ENCODE measurements at regions not wholly inside any gene's neighbourhood (a gene's known extent, or its start where the extent isn't known, plus 50 kb on each side); places are given as distances from the start of the nearest gene placed in this dataset.

DNA sequence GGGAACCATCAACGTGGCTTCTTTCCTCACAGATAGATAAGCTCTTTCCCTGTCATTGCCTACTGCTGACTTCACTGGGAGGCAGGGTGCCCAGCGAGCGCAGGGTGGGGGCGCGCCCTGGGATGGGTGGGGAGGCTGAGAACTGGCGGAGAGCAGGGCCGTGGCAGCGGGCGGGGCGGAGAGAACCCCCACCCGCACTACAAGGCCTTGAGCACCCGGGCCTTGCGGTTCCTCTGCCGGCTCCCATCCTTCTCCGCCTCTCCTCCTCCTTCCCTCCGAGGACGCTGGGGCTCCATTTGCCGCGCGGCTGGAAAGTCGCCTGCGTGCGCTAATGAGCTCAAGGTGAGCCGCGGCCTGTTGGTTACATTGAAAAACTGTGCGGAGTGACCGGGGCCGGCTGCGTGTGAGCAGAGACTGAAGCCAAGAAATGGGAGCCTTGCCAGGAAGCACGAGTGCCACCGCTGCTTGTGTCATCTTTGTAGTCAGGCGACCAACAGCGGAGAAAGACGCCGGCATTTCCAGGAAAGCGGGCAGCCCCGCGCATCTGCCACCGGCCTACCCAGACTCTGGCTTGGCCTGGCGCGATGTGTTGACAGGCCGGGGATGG is 963.5 kb upstream of the SLC35B3 start:
- no peak overlapping the region for H3K9ac ChIP-seq (ENCODE audit: low read length)
- no peaks in the 10 kb centered on the region for H3K4me1 ChIP-seq (ENCODE audit: control insufficient read depth, low read depth, low read length)

DNA sequence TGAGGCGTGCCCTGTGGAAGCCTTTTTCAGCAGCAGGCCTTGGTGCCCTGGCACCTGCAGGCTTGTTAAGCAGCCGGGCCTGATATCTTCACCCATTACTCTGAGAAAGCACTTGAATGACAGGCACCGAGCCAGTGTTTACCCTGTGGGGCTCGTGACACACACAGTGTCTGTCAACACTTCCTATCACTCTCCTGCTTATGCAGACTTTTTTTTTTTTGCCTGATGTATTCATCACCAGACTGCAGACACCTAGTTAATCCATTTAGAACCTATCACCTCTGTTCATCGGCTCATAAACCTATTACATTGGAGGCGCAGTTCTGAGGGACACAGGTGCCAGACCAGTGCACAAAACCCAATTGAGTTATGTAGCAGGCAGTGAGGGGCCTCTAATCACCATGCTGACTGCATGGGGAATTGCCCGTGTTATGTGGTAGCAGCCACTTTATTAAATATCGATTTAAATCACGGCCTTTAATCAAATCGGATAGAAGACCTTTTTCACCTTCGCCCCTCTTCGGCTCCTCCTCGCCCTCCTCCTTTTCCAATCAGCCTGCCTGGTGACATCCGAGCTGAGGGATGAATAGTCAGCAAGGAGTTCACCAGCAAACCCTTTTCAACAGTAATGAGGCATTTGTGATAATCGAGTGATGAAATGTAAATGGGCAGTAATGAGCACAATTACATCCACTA is 962.9 kb upstream of the SLC35B3 start:
- Histone ChIP-seq H3K4me3 (ENCODE audit: low read length) (no peak overlapping the region), H3K9ac (ENCODE audit: low read length) (no peak overlapping the region), H3K27ac (ENCODE audit: low read length) (no peak overlapping the region)

More for the DNA sequence above, 963.5 kb upstream of the SLC35B3 start:
- no peaks in the 10 kb centered on the region for H3K36me3 ChIP-seq (ENCODE audit: control insufficient read depth, low read depth, low read length)
- no peak overlapping the region for H3K4me3 ChIP-seq (ENCODE audit: low read length)
- no peak overlapping the region for H3K27ac ChIP-seq (ENCODE audit: low read length)
- H3K27me3 ChIP-seq (ENCODE audit: control insufficient read depth, insufficient read depth, low read length): no peaks in the 10 kb centered on the region
- H3K9me3 ChIP-seq (ENCODE audit: control insufficient read depth, low read depth, low read length): no peaks in the 10 kb centered on the region

DNA sequence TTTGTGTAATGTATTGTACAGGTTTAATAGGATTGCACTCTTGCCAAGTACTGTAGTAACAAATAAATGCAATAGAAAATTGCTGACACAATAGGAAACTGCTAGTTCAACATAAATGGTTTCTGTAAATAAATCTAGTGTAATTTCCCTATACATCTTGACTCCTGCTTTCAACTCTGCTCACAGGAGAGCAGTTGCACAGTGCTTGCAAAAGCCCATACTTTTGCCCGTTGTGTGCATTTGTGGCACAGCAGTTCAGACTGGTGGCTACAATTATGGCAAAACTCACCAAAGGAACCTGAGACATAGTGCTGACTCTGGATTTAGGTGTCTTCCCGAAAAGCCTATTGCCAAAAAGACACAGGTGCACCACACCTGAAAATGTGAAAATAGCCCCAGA is 953.3 kb upstream of the SLC35B3 start:
- H3K4me3 ChIP-seq (ENCODE audit: low read length): no peak overlapping the region
- no peaks in the 10 kb centered on the region for H3K27me3 ChIP-seq (ENCODE audit: control insufficient read depth, insufficient read depth, low read length)
- no peaks in the 10 kb centered on the region for H3K9me3 ChIP-seq (ENCODE audit: control insufficient read depth, low read depth, low read length)
- no peaks in the 10 kb centered on the region for H3K36me3 ChIP-seq (ENCODE audit: control insufficient read depth, low read depth, low read length)
- no peak overlapping the region for H3K9ac ChIP-seq (ENCODE audit: low read length)
- no peaks in the 10 kb centered on the region for H3K4me1 ChIP-seq (ENCODE audit: control insufficient read depth, low read depth, low read length)
- H3K27ac ChIP-seq (ENCODE audit: low read length): no peak overlapping the region

More for the DNA sequence above, 962.9 kb upstream of the SLC35B3 start:
- Histone ChIP-seq H3K27me3 (ENCODE audit: control insufficient read depth, insufficient read depth, low read length) (no peaks in the 10 kb centered on the region), H3K9me3 (ENCODE audit: control insufficient read depth, low read depth, low read length) (no peaks in the 10 kb centered on the region), H3K36me3 (ENCODE audit: control insufficient read depth, low read depth, low read length) (no peaks in the 10 kb centered on the region), H3K4me1 (ENCODE audit: control insufficient read depth, low read depth, low read length) (no peaks in the 10 kb centered on the region)

DNA sequence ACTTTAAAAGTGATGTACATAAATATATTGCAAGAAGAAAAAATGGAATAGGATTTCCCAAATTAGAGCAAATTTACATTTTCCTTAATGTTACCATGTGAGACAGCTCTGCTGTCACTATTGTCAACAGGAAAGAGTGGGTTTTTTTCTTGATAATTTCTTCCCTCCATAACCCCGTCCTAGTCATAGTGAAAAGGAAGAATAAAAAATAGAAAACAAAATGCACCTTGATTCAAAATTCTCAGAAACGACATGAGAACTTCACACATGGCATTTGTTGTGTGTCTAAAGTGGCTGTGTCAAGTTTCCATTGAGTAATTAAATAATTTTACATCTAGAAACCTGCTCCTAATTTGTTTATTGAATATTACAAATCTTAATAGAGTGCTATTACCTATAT is 945.2 kb upstream of the SLC35B3 start:
- H3K4me1 ChIP-seq (ENCODE audit: control insufficient read depth, low read depth, low read length): no peaks in the 10 kb centered on the region
- H3K9me3 ChIP-seq (ENCODE audit: control insufficient read depth, low read depth, low read length): no peaks in the 10 kb centered on the region
- H3K36me3 ChIP-seq (ENCODE audit: control insufficient read depth, low read depth, low read length): no peaks in the 10 kb centered on the region
- no peak overlapping the region for H3K27ac ChIP-seq (ENCODE audit: low read length)
- H3K4me3 ChIP-seq (ENCODE audit: low read length): no peak overlapping the region
- no peaks in the 10 kb centered on the region for H3K27me3 ChIP-seq (ENCODE audit: control insufficient read depth, insufficient read depth, low read length)
- no peak overlapping the region for H3K9ac ChIP-seq (ENCODE audit: low read length)

DNA sequence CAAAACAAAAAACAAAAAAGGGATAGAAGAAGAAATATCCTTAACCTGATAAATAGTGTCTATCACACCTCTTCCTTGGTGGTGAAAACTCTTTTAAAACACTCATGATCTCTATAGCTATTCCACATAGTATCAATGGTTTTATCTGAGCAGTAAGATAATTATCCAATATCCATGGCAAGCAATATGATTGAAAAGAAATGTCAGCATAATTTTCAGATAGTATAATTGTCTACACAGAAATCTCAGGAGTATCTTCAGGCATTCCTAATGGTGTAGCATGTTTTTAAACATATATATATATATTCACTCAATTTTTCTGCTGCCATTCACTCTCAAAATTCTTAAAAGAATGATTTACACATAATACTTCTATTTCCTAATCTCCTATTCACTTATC is 938.0 kb upstream of the SLC35B3 start:
- H3K36me3 ChIP-seq (ENCODE audit: control insufficient read depth, low read depth, low read length): no peaks in the 10 kb centered on the region
- no peak overlapping the region for H3K9ac ChIP-seq (ENCODE audit: low read length)
- no peaks in the 10 kb centered on the region for H3K9me3 ChIP-seq (ENCODE audit: control insufficient read depth, low read depth, low read length)
- no peaks in the 10 kb centered on the region for H3K4me1 ChIP-seq (ENCODE audit: control insufficient read depth, low read depth, low read length)
- H3K27me3 ChIP-seq (ENCODE audit: control insufficient read depth, insufficient read depth, low read length): no peaks in the 10 kb centered on the region
- H3K4me3 ChIP-seq (ENCODE audit: low read length): no peak overlapping the region
- no peak overlapping the region for H3K27ac ChIP-seq (ENCODE audit: low read length)

DNA sequence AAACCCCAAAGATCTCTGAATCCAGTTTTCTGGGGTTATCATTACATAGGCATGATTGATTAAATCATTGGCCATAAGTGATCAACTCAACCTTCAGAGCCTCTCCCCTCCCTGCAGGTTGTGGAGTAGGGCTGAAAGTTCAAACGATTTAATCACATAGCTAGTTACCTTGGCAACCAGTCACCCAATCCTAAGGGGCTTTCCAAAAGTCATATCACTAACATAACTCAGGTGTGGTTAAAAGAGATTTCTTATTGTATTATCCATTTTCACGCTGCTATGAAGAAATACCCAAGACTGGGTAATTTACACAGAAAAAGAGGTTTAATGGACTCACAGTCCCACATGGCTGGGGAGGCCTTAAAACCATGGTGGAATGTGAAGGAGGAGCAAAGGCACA is 935.1 kb upstream of the SLC35B3 start:
- no peak overlapping the region for H3K9ac ChIP-seq (ENCODE audit: low read length)
- H3K36me3 ChIP-seq (ENCODE audit: control insufficient read depth, low read depth, low read length): no peaks in the 10 kb centered on the region
- H3K9me3 ChIP-seq (ENCODE audit: control insufficient read depth, low read depth, low read length): no peaks in the 10 kb centered on the region
- H3K4me3 ChIP-seq (ENCODE audit: low read length): no peak overlapping the region
- H3K27ac ChIP-seq (ENCODE audit: low read length): no peak overlapping the region
- no peaks in the 10 kb centered on the region for H3K27me3 ChIP-seq (ENCODE audit: control insufficient read depth, insufficient read depth, low read length)
- H3K4me1 ChIP-seq (ENCODE audit: control insufficient read depth, low read depth, low read length): no peaks in the 10 kb centered on the region

DNA sequence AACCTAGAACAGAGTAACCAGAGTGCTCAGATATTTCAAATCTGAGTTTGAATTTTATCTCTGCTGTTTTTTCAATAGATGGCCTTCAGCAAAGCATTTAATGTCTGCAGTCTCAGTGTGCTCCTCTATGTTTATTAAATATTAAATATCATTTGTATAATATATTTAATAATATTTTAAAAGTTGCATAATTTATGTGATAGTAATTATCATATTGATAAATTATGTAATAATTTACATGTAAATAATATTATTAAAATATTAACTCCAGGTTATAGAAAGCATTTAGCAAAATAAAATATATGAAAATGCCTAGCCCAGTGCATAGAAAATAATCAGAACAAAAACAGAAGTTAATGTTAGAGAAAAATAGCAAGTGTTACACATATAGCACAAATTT is 930.0 kb upstream of the SLC35B3 start:
- Histone ChIP-seq H3K36me3 (ENCODE audit: control insufficient read depth, low read depth, low read length) (no peaks in the 10 kb centered on the region), H3K4me3 (ENCODE audit: low read length) (no peak overlapping the region), H3K27me3 (ENCODE audit: control insufficient read depth, insufficient read depth, low read length) (no peaks in the 10 kb centered on the region), H3K9ac (ENCODE audit: low read length) (no peak overlapping the region), H3K4me1 (ENCODE audit: control insufficient read depth, low read depth, low read length) (no peaks in the 10 kb centered on the region), H3K9me3 (ENCODE audit: control insufficient read depth, low read depth, low read length) (peaks cover 10% of the 10 kb centered on the region), H3K27ac (ENCODE audit: low read length) (no peak overlapping the region)

DNA sequence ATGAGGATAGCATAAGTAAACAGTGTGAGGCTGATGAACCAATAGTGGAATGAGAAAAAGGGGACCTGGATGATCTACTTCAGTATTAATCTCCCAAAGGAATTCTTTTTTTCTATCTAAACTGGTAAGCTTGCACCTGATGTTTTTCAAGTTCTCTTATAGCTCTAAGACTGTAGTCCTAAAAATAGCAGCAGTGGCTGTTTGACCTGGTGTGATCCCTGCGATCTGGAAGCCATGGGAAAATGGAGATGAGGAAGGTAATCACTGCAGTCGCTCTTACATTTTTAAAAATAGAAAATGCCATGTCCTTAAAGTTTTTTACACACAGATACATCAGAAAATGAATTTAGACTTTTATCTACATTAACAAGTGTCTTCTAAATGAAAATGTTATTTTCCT is 926.4 kb upstream of the SLC35B3 start:
- no peaks in the 10 kb centered on the region for H3K4me1 ChIP-seq (ENCODE audit: control insufficient read depth, low read depth, low read length)
- peaks cover 10% of the 10 kb centered on the region for H3K9me3 ChIP-seq (ENCODE audit: control insufficient read depth, low read depth, low read length)
- no peak overlapping the region for H3K4me3 ChIP-seq (ENCODE audit: low read length)
- no peaks in the 10 kb centered on the region for H3K27me3 ChIP-seq (ENCODE audit: control insufficient read depth, insufficient read depth, low read length)
- no peak overlapping the region for H3K27ac ChIP-seq (ENCODE audit: low read length)
- H3K9ac ChIP-seq (ENCODE audit: low read length): no peak overlapping the region
- no peaks in the 10 kb centered on the region for H3K36me3 ChIP-seq (ENCODE audit: control insufficient read depth, low read depth, low read length)

DNA sequence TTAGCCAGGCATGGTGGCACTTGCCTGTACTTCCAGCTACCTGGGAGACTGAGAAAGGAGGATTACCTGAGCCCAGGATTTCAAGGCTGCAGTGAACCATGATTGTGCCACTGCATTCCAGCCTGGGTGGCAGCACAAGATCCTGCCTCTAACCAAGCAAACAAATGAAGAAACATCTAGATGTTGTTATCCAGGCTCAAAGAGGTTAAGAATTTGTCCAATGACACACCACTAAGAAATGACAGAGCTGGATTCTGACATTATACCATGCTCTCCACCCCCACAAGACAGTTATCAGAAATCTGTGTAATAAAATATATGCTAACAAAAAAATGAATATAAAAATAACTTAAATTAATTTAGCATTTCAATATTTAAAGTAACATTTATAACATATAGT is 925.5 kb upstream of the SLC35B3 start:
- Histone ChIP-seq H3K4me3 (ENCODE audit: low read length) (no peak overlapping the region), H3K4me1 (ENCODE audit: control insufficient read depth, low read depth, low read length) (no peaks in the 10 kb centered on the region), H3K27me3 (ENCODE audit: control insufficient read depth, insufficient read depth, low read length) (no peaks in the 10 kb centered on the region), H3K27ac (ENCODE audit: low read length) (no peak overlapping the region), H3K36me3 (ENCODE audit: control insufficient read depth, low read depth, low read length) (no peaks in the 10 kb centered on the region), H3K9me3 (ENCODE audit: control insufficient read depth, low read depth, low read length) (peaks cover 10% of the 10 kb centered on the region), H3K9ac (ENCODE audit: low read length) (no peak overlapping the region)

DNA sequence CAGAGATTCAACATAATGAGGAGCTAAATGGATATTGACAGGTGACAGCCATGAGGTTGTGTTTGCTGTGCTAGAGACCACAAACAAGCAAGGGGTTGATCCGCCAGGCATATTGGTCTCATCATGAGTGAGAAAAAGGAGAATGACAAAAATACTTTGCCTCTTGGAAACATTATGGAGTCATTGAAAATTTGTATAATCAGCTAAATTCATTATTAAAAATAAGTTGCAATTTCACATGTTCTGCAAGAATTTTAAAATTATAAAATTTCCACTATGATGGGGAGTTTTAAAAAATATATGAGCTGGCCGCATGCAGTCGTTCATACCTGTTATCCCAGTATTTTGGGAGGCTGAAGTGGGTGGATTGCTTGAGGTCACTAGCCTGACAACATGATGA is 912.3 kb upstream of the SLC35B3 start:
- H3K27ac ChIP-seq (ENCODE audit: low read length): no peak overlapping the region
- H3K4me3 ChIP-seq (ENCODE audit: low read length): no peak overlapping the region
- no peaks in the 10 kb centered on the region for H3K4me1 ChIP-seq (ENCODE audit: control insufficient read depth, low read depth, low read length)
- no peaks in the 10 kb centered on the region for H3K27me3 ChIP-seq (ENCODE audit: control insufficient read depth, insufficient read depth, low read length)
- no peak overlapping the region for H3K9ac ChIP-seq (ENCODE audit: low read length)
- no peaks in the 10 kb centered on the region for H3K9me3 ChIP-seq (ENCODE audit: control insufficient read depth, low read depth, low read length)
- H3K36me3 ChIP-seq (ENCODE audit: control insufficient read depth, low read depth, low read length): no peaks in the 10 kb centered on the region

DNA sequence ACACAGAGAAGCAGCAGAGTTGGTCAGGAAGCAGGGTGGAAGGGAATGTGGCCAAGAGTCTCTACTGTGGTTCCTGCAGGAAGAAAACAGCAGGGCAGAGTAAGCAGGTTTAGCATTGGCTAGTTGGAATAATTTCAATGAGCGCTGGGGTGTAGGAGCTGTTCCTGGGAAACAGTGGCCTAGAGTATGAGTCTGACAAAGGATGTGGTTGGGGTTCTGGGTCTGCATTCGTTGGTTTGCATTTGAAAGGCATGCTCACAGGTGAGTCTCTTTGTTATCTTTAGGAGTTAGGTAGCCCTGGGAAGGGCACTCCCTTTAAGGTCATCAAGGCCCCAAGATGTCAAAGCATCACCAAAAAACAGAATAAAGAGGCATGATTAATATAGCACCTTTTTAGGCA is 911.6 kb upstream of the SLC35B3 start:
- Histone ChIP-seq H3K36me3 (ENCODE audit: control insufficient read depth, low read depth, low read length) (no peaks in the 10 kb centered on the region), H3K9ac (ENCODE audit: low read length) (no peak overlapping the region), H3K27me3 (ENCODE audit: control insufficient read depth, insufficient read depth, low read length) (no peaks in the 10 kb centered on the region), H3K4me3 (ENCODE audit: low read length) (no peak overlapping the region), H3K27ac (ENCODE audit: low read length) (no peak overlapping the region), H3K9me3 (ENCODE audit: control insufficient read depth, low read depth, low read length) (no peaks in the 10 kb centered on the region), H3K4me1 (ENCODE audit: control insufficient read depth, low read depth, low read length) (no peaks in the 10 kb centered on the region)

DNA sequence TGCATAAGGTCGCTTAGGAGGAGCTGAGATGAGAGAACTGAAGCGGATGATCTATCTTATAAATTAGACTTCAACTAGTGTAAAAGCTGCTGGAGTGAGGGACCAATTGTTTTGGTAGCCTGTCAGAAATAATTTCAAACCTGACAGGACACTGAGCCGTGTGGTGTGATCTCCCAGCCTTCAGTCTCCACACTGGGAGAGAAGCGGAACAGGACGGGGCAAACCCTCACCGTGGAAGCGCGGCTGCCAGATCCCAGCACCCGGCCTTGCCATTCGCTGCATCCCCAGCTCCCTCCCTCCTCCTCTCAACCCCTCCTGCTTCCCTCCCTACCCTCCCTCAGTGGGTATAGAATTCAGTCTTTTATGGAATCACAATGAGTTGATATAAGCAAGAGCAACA is 900.1 kb upstream of the SLC35B3 start:
- Histone ChIP-seq H3K4me3 (ENCODE audit: low read length) (no peak overlapping the region), H3K4me1 (ENCODE audit: control insufficient read depth, low read depth, low read length) (no peaks in the 10 kb centered on the region), H3K36me3 (ENCODE audit: control insufficient read depth, low read depth, low read length) (no peaks in the 10 kb centered on the region), H3K27me3 (ENCODE audit: control insufficient read depth, insufficient read depth, low read length) (no peaks in the 10 kb centered on the region), H3K27ac (ENCODE audit: low read length) (no peak overlapping the region), H3K9me3 (ENCODE audit: control insufficient read depth, low read depth, low read length) (no peaks in the 10 kb centered on the region), H3K9ac (ENCODE audit: low read length) (no peak overlapping the region)

All from iPS-18a (cell line).